Thyroid gland (tissue), 4 donors: ENCODE measurements at regions not wholly inside any gene's neighbourhood (a gene's known extent, or its start where the extent isn't known, plus 50 kb on each side); places are given as distances from the start of the nearest gene placed in this dataset.

Experiments used
- DNase-seq, 2 donors: peaks; one replicate each; pipeline ENCODE4 v3.0.0-alpha.2; 2019
- H3K27ac ChIP-seq, 3 donors: fragments of 200-600 bp; sonication (generic); 1 replicate in 2 of 3; 2 replicates in 1 of 3; pipeline ENCODE4 v1.5.1; 2016 to 2019; ENCODE audit warnings: mild to moderate bottlenecking in 1 of 3, moderate library complexity in 1 of 3
- H3K27me3 ChIP-seq: fragments of 200-600 bp; sonication (generic); one replicate; pipeline ENCODE4 v1.5.1; 2019
- H3K36me3 ChIP-seq, 2 donors: fragments of 200-600 bp; sonication (generic); one replicate each; pipeline ENCODE4 v1.5.1; 2016 to 2019
- H3K4me1 ChIP-seq, 2 donors: fragments of 200-600 bp; sonication (generic); one replicate each; pipeline ENCODE4 v1.5.1; 2017 to 2019
- H3K4me3 ChIP-seq, 3 donors: fragments of 200-600 bp; sonication (generic); replicated peaks in 1 of 3; 1 replicate in 2 of 3; 2 replicates in 1 of 3; pipeline ENCODE4 v1.5.1; 2016; ENCODE audit warnings: mild to moderate bottlenecking in 1 of 3
- H3K9me3 ChIP-seq: fragments of 200-600 bp; sonication (generic); one replicate; pipeline ENCODE4 v1.5.1; 2017
- POLR2A ChIP-seq, 2 donors: fragments of 450-650 bp; IDR thresholded peaks; one replicate each; pipeline ENCODE4 v1.6.1; 2017; ENCODE audit warnings: antibody characterized with exemption in 2 of 2, mild to moderate bottlenecking in 2 of 2, moderate library complexity in 1 of 2
- WGBS, 2 donors: methylation state at CpG; one replicate each; pipeline ENCODE4 v1.1.5; 2017; 5-methylcytosine and 5-hydroxymethylcytosine counted together
- intact Hi-C: fragments of 100-400 bp; cut with DNase I; formaldehyde crosslinking; loops from one replicate; pipeline ENCODE4 v1.15.1; 2023
- TF ChIP-seq, protein P1 (sequence below), 6 experiments: fragments of 200-600 bp in 3 of 6; fragments of 450-650 bp in 3 of 6; sonication (generic) in 3 of 6; IDR thresholded peaks; one replicate each; pipeline ENCODE4 v1.5.1; 2016 to 2019; ENCODE audit warnings: antibody characterized with exemption in 6 of 6, mild to moderate bottlenecking in 2 of 6, inconsistent platforms in 1 of 6, moderate library complexity in 1 of 6

DNA sequence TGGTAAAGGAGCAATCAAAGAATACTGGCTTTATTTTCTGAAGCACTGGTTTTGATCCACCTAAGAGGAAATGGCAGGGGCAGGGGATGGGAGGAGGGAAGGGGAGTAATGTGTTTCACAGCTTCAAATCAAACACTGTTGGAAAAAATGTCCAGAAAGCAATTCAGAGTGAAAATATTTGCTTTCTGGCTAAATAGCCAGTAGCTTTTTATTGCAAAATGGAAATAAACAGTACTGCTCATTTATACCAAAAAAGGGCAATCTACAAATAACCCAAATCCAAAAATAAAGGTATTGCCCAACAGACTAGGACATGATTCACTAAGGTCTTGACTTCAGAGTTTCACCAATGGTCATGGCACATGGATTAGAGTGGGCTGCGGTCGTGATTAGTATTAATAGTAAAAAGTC is 279.3 kb upstream of the THBS1 start:
- intact Hi-C loops: no loop called here
- WGBS, 2 donors: 79 to 89% methylated on average over 2 of the region's 2 CpGs
- DNase-seq: no peak
- Histone ChIP-seq H3K4me1 (peaks cover 0 to 11% of the 10 kb centered on the region in 2 donors), H3K27ac (no peak overlapping the region), H3K4me3 (no peak overlapping the region), H3K27me3 (no peaks in the 10 kb centered on the region), H3K36me3 (no peaks in the 10 kb centered on the region), H3K9me3 (no peaks in the 10 kb centered on the region)
- no peak for TF ChIP-seq POLR2A (IDR thresholded peaks at IDR 0.05)
- TF ChIP-seq, protein P1, sequence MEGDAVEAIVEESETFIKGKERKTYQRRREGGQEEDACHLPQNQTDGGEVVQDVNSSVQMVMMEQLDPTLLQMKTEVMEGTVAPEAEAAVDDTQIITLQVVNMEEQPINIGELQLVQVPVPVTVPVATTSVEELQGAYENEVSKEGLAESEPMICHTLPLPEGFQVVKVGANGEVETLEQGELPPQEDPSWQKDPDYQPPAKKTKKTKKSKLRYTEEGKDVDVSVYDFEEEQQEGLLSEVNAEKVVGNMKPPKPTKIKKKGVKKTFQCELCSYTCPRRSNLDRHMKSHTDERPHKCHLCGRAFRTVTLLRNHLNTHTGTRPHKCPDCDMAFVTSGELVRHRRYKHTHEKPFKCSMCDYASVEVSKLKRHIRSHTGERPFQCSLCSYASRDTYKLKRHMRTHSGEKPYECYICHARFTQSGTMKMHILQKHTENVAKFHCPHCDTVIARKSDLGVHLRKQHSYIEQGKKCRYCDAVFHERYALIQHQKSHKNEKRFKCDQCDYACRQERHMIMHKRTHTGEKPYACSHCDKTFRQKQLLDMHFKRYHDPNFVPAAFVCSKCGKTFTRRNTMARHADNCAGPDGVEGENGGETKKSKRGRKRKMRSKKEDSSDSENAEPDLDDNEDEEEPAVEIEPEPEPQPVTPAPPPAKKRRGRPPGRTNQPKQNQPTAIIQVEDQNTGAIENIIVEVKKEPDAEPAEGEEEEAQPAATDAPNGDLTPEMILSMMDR (IDR thresholded peaks at IDR 0.05): no peak

DNA sequence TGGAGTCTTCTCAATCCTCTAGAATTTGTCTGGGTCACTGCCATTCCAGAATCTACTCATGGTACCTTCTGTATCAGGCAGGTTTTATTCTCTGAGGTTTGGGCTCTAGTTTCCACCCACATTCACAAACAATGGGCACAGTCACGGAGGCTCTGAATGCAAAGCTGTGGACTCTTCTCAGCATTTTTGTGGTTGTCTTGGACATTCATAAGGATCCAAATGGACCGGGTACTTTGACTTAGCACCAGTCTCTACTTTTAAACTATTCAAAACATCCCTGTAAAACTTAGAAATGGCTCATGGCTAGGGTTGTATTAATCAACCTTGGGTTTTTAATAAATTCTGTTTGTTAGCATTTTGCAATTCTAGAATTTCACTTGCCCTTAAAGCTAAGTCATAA is 277.9 kb upstream of the THBS1 start:
- DNase-seq: no peak
- no peak for TF ChIP-seq POLR2A (IDR thresholded peaks at IDR 0.05)
- TF ChIP-seq, protein P1 (IDR thresholded peaks at IDR 0.05): no peak

DNA sequence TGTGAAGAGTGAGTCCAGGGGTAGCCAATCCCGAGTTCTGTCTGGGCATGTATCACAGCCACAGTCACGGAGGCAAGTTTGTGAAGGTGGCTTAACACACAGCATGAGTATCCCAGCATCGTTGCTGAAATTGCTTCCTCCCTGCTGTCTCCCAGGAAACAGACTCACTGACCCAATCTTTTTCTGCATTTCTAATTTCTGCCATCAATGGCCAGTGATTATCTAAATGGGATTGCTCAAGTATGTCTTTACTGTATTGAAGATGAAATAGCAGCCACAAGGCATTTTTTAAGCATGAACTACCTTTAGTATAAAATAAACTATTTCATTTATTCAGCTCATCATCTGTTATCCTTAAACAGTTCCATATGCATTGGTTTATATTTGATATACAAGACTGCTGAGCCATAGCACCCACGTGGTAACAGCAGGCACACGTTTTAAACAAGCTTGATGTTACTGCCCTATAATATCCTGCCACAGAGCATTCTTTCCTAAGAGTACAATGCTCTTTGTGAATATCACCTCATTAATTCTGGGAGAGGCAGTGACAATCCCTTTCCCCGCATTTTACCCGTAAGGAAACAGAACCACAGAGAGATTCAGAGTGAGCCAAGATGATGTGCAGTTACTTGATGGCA is 276.6 kb upstream of the THBS1 start:
- no peak for DNase-seq
- Histone ChIP-seq H3K9me3 (no peaks in the 10 kb centered on the region), H3K4me3 (no peak overlapping the region), H3K36me3 (no peaks in the 10 kb centered on the region), H3K27me3 (no peaks in the 10 kb centered on the region), H3K27ac (no peak overlapping the region), H3K4me1 (peaks cover 0 to 3% of the 10 kb centered on the region in 2 donors)
- intact Hi-C loops: no loop called here
- 80 to 81% methylated on average over 7 of the region's 7 CpGs for whole genome bisulfite sequencing, 2 donors
- TF ChIP-seq POLR2A (IDR thresholded peaks at IDR 0.05): no peak
- TF ChIP-seq, protein P1 (IDR thresholded peaks at IDR 0.05): no peak

More for the DNA sequence above, 277.9 kb upstream of the THBS1 start:
- intact Hi-C loops: no loop called here
- Histone ChIP-seq H3K9me3 (no peaks in the 10 kb centered on the region), H3K4me1 (peaks cover 0 to 11% of the 10 kb centered on the region in 2 donors), H3K27ac (no peak overlapping the region), H3K36me3 (no peaks in the 10 kb centered on the region), H3K4me3 (no peak overlapping the region), H3K27me3 (no peaks in the 10 kb centered on the region)
- 67 to 76% methylated on average over 2 of the region's 2 CpGs for WGBS, 2 donors

DNA sequence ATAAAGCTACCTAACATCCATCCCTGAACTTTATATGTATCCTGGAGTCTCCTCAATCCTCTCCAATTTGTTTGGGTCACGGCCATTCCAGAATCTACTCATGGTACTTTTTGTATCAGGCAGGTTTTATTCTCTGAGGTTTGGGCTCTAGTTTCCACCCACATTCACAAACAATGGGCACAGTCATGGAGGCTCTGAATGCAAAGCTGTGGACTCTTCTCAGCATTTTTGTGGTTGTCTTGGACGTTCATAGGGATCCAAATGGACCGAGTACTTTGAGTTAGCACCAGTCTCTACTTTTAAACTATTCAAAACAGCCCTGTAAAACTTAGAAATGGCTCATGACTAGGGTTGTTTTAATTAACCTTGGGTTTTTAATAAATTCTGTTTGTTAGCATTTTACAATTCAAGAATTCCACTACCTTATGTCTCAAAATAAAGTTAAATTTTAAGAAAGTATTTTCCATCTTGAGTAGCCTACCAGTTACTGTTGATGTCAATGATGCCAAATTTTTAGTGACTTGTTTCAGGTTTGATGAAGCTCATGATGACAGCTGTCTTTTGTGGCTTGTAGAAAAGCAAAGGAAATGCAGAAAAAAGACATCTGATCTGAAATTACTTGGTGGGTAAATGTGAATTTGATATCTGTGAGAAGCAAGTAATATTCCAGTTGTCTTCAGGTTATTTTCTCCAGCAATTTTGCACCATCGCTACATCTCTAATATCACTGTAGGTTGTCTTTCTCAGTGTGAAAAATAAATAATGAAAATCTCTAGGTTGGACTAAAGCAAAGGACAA is 275.7 kb upstream of the THBS1 start:
- H3K4me3 ChIP-seq: no peak overlapping the region
- 87 to 95% methylated on average over 4 of the region's 4 CpGs for WGBS, 2 donors
- no peaks in the 10 kb centered on the region for H3K9me3 ChIP-seq
- TF ChIP-seq, protein P1 (IDR thresholded peaks at IDR 0.05): no peak
- no peak for TF ChIP-seq POLR2A (IDR thresholded peaks at IDR 0.05)
- intact Hi-C loops: no loop called here
- H3K36me3 ChIP-seq: no peaks in the 10 kb centered on the region
- peaks cover 0 to 3% of the 10 kb centered on the region in 2 donors for H3K4me1 ChIP-seq
- no peaks in the 10 kb centered on the region for H3K27me3 ChIP-seq
- DNase-seq: no peak
- no peak overlapping the region for H3K27ac ChIP-seq

DNA sequence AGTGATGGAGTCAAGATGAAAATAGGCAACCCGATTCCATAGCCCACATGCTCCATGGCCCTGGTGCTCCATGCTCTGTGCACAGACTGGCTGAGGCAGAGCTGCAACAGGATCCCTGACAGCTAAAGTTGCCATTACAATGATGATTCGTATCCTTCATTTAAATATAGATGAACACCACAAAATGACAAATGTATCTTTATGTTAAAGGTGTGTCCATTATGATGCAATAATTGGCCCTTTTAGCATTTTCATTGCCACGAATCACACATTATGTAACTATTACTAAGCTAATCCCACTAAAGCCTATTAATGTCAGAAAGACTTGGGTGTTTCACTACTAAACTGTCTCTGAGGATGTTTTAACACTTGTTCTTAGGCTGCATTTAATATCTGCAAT is 270.2 kb upstream of the THBS1 start:
- WGBS, 2 donors: 88 to 90% methylated on average over 3 of the region's 3 CpGs
- TF ChIP-seq, protein P1 (IDR thresholded peaks at IDR 0.05): no peak
- TF ChIP-seq POLR2A (IDR thresholded peaks at IDR 0.05): no peak
- no peak for DNase-seq
- H3K27me3 ChIP-seq: no peaks in the 10 kb centered on the region
- no peaks in the 10 kb centered on the region for H3K4me1 ChIP-seq
- intact Hi-C loops: no loop called here
- no peak overlapping the region for H3K4me3 ChIP-seq
- H3K9me3 ChIP-seq: no peaks in the 10 kb centered on the region
- no peak overlapping the region for H3K27ac ChIP-seq
- H3K36me3 ChIP-seq: no peaks in the 10 kb centered on the region
